Activated gamma-delta T cell (primary cell): ENCODE measurements at regions not wholly inside any gene's neighbourhood (a gene's known extent, or its start where the extent isn't known, plus 50 kb on each side); places are given as distances from the start of the nearest gene placed in this dataset.
"Not testable (repeated sequence)": the region's sequence is repeated elsewhere in the genome, so short reads cannot be mapped to it uniquely, and the experiment has no call there.

Experiments
- DNase-seq: peaks from one replicate; lab custom pipeline; 2025; lab: John Stamatoyannopoulos, UW

DNA sequence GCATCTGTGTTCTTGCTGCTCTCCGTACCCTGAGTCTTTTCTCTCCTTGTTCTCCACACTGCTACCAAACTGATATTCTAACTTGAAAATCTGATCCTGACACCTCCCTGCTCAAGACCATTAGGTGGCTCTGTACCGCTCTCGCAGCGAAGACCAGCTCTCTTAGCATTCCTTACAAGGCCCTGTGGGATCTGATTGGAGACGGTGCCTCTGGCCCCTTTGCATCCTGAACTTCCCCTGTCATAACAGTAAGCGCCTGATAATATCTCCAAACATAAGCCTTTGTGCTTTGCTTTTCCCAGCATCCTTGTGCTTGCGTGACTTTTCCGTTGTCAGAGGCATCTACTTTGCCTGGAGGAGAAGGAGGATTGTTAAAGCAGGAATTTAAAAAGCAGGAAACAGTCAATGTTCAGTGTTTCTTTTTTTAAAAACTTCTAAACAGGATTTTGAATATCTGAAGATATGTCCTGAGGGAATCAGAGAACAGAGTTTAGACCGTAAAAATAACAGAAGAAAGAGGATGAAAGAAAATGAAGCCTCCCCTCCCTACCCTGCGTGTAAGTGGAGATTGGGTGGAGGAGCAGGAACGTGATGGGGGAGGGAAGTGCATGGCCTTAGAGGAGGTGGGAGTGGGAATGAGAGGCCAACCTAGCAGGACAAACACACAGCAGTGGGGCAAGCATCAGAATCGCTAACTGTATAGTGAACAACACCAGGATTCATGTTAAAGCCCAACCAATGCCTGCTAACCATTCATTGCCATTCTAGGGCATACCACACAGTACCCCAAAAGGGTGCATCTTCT lies 89.2 kb upstream of the STMND1 start:
- DNase-seq = no peak

GRCh38 chr6:17011985-17012384 lies 89.9 kb upstream of the STMND1 start:
- no peak for DNase-seq

DNA sequence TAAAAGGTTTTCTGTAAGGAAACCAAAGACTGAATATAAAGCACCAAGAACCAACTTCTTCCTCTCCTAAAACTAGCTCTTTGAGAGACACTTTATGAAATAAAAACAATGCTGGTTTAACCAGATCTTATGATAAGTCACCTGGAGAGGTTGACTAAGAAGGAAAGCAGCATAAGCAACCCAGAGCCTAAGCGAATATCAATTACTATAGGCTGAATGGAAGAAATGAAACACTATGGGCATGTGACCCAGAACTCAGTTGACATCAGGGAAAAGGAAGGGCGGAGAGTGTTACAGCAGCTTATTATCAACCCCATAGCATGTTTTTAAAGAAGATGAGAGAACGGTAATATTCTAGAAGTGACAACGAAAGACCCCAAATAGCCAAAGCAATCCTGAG lies 94.1 kb upstream of the STMND1 start:
- no peak for DNase-seq

GRCh38 chr6:17006543-17006942 lies 95.3 kb upstream of the STMND1 start:
- DNase-seq = no peak

DNA sequence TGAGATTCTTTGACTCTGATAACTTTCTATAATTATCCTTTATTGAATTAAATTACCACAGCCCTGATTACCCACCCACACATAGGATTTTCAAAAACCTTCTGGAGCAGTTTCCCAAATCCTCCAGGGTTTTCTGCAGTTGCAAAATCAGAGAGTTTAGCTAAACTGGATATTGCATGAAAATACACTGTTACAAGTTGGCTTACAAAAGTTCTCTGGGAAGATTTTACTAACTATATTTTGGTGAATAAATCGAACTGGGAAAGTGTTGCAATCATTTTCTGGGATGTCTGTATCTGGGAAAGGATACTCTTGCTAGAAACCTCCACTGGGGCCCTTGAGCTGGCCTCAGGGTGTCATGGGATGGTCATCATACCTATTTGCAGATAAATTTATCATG lies 97.6 kb upstream of the STMND1 start:
- no peak for DNase-seq

DNA sequence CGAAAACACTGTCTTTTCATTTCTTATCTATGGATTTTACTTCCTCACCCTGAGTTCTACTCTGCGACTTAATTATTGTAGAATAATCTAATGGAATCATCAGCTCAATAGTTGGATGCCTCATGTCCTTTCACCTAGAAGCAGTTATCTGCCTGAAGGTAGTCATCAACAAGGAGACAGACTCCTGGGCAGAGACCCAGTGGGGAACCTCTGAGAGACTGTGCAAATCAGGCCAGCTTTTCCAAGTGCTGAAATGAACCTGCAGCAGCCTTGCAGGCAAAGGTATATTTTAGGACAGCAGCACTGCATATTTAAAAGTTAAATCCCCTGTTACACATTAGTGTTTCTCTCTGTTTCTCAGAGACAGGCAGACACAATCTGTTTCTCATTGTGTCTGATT lies 99.7 kb upstream of the STMND1 start:
- DNase-seq = no peak

DNA sequence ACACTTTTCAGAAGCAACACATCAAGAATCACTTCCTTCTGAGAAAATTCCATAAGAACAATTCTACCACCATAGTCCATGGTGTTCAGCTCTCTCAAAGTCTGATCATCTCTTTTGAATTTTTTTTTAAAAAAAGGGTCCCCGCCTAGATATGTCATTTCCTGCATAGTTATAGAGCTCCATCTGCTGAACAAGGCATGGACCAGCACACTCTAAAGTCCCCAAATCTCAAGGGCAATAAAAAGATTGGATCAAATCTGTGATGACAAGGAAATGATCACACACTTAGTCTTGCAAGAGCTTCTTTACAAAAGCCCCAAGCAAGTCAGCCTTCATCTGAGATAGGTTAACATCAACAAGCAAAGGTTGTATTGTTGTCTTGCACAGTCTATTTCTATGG lies 100.7 kb upstream of the STMND1 start:
- DNase-seq = no peak

- no peak for DNase-seq
Measured at GRCh38 chr6:16999491-17000436, 102.1 kb upstream of the STMND1 start.

- no peak for DNase-seq
Measured at GRCh38 chr6:16998461-16998860, 103.4 kb upstream of the STMND1 start.

GRCh38 chr6:16995511-16996250 lies 106.2 kb upstream of the STMND1 start:
- DNase-seq = no peak

DNA sequence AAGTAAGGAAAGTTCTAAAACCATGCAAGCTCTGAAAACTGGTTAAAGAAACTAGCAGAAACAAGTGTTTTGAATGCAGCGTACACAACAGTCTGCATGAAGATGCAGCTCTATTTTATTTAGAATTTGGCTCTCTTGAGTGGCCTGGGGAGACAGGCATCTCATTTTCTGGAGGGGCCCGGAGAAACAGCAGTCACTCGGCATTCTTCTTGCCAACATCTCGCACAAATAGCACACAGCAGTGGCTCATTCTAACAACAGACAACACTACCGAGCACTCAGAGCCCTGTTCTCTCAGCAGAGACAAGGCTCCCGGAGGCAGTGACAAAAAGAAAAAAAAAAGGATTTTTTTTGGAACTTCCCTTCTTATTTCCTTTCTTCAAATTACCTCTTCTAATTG lies 108.5 kb upstream of the STMND1 start:
- DNase-seq = no peak

- no peak for DNase-seq
Measured at GRCh38 chr6:16991981-16992629, 109.7 kb upstream of the STMND1 start.

DNA sequence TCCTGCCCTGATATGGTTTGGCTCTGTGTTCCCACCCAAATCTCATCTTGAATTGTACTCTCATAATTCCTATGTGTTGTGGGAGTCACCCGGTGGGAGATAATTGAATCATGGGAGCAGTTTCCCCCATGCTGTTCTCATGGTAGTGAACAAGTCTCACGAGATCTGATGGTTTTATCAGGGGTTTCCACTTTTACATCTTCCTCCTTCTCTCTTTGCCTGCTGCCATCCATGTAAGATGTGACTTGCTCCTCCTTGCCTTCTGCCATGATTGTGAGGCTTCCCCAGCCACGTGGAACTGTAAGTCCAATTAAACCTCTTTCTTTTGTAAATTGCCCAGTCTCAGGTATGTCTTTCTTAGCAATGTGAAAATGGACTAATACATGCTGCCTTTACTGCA lies 111.9 kb upstream of the STMND1 start:
- not testable (repeated sequence) for DNase-seq

DNA sequence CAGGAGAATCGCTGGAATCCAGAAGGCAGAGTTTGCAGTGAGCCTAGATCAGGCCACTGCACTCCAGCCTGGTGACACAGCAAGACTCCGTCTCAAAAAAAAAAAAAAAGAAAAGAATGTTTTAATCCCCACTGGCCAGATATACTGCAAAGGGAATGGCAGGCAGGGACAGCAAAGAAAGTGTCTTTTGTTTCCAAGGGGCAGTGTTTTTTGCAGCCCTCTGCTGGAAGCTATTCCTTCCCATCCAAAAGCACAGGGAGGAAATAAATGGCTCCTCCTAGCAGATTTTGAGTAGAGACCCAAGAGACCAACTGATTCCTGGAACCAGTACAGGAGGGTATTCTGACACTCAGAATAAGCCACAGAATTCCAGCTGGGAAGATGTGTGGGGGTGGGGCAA lies 112.5 kb upstream of the STMND1 start:
- no peak for DNase-seq

- no peak for DNase-seq
Measured at GRCh38 chr6:16987996-16988395, 113.9 kb upstream of the STMND1 start.

DNA sequence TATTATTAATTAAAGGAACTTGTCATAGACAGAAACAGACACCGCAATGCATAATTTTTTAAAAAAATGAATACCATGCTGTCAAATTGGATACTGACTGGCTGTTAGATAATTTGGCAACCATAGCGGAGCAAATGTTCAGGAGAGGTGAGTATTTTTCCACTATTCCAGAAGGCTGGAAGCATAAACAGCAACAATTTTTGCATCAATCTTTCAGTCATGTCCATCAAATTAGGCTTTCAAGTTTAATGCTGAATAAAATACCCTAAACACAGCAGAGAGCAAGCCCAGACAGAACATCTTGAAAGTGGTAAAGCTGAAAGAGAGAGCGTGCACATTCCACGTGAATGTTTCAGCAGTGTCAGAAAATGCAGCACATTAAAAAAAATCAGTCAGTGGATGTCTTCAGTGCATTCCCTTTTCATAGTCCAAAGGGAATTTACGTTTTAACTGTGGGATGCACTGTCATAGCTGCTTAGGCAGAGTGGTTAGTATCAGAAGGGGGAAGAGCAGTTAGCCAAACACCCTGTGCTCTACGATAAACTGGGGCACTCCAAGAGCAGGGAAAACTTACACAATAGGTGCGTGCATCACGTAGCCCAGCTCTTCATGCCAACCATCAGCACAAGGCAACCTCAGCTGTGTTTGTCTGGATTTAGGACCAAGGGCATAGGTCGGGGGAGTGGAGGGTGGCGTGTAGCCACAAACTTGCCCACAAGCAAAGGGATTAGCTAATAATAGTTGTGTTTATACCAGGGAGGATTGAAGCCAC lies 116.2 kb upstream of the STMND1 start:
- no peak for DNase-seq

GRCh38 chr6:16982807-16983206 lies 119.0 kb upstream of the STMND1 start:
- DNase-seq = no peak

GRCh38 chr6:16979677-16980370 lies 122.0 kb upstream of the STMND1 start:
- DNase-seq = no peak

GRCh38 chr6:16978686-16979085 lies 123.2 kb upstream of the STMND1 start:
- no peak for DNase-seq

GRCh38 chr6:16976385-16977183 lies 125.3 kb upstream of the STMND1 start:
- DNase-seq = no peak
